ENCODE measurements at regions not wholly inside any gene's neighbourhood (a gene's known extent, or its start where the extent isn't known, plus 50 kb on each side); places are given as distances from the start of the nearest gene placed in this dataset.

GRCh38 chr3:140834266-140835037 is 107.2 kb upstream of the SLC25A36 start:
- no peak overlapping the region for H3K27ac ChIP-seq
- DNase-seq (no peak), ATAC-seq (no peak)
- no peaks in the 10 kb centered on the region for H3K36me3 ChIP-seq
- peaks cover 0 to 18% (median 0%) of the 10 kb centered on the region in 9 donors for H3K27me3 ChIP-seq
- WGBS, 4 donors: 56 to 74% (median 70%) methylated on average over 5 of the region's 5 CpGs
- TF ChIP-seq CTCF (IDR thresholded peaks at IDR 0.05) (no peak), POLR2A (IDR thresholded peaks at IDR 0.05) (no peak)
- no peaks in the 10 kb centered on the region for H3K9me3 ChIP-seq
- intact Hi-C loops (cut with DNase I): no loop called here
- H3K4me3 ChIP-seq: no peak overlapping the region
- H3K4me1 ChIP-seq: peaks cover 0 to 7% (median 0%) of the 10 kb centered on the region in 12 donors

GRCh38 chr3:140842984-140843649 is 98.5 kb upstream of the SLC25A36 start:
- 51 to 57% (median 55%) methylated on average over 4 of the region's 4 CpGs for WGBS, 4 donors
- Histone ChIP-seq H3K9me3 (no peaks in the 10 kb centered on the region), H3K4me3 (no peak overlapping the region), H3K27me3 (peaks cover 0 to 18% (median 0%) of the 10 kb centered on the region in 9 donors), H3K4me1 (peaks cover 0 to 6% (median 0%) of the 10 kb centered on the region in 12 donors), H3K27ac (no peak overlapping the region), H3K36me3 (no peaks in the 10 kb centered on the region)
- no peak for DNase-seq
- TF ChIP-seq CTCF (IDR thresholded peaks at IDR 0.05) (no peak), POLR2A (IDR thresholded peaks at IDR 0.05) (no peak)
- intact Hi-C loops (cut with DNase I): no loop called here
- ATAC-seq: no peak

- H3K4me3 ChIP-seq: no peak overlapping the region
- H3K9me3 ChIP-seq: no peaks in the 10 kb centered on the region
- TF ChIP-seq POLR2A (IDR thresholded peaks at IDR 0.05): no peak
- TF ChIP-seq CTCF (IDR thresholded peaks at IDR 0.05): no peak
- ATAC-seq (no peak), DNase-seq (no peak)
- peaks cover 0 to 24% (median 0%) of the 10 kb centered on the region in 9 donors for H3K27me3 ChIP-seq
- peaks cover 0 to 6% (median 0%) of the 10 kb centered on the region in 12 donors for H3K4me1 ChIP-seq
- 40 to 56% (median 53%) methylated on average over 3 of the region's 3 CpGs for WGBS, 4 donors
- intact Hi-C loops (cut with DNase I): no loop called here
- H3K36me3 ChIP-seq: no peaks in the 10 kb centered on the region
- H3K27ac ChIP-seq: no peak overlapping the region
Measured at GRCh38 chr3:140843656-140844055, 98.0 kb upstream of the SLC25A36 start.

GRCh38 chr3:140844072-140844471 is 97.6 kb upstream of the SLC25A36 start:
- WGBS, 4 donors: 71 to 79% (median 77%) methylated on average over 1 of the region's 1 CpG
- Histone ChIP-seq H3K36me3 (no peaks in the 10 kb centered on the region), H3K4me3 (no peak overlapping the region), H3K4me1 (peaks cover 0 to 6% (median 0%) of the 10 kb centered on the region in 12 donors), H3K9me3 (no peaks in the 10 kb centered on the region), H3K27ac (no peak overlapping the region), H3K27me3 (peaks cover 0 to 25% (median 0%) of the 10 kb centered on the region in 9 donors)
- intact Hi-C loops (cut with DNase I): no loop called here
- no peak for DNase-seq
- no peak for ATAC-seq
- TF ChIP-seq POLR2A (IDR thresholded peaks at IDR 0.05) (no peak), CTCF (IDR thresholded peaks at IDR 0.05) (no peak)

Data from heart left ventricle (tissue), 16 donors.